HG02588 (cell line): ENCODE measurements at regions not wholly inside any gene's neighbourhood (a gene's known extent, or its start where the extent isn't known, plus 50 kb on each side); places are given as distances from the start of the nearest gene placed in this dataset.

Experiments used
- ATAC-seq: cut with Tn5 transposase; IDR thresholded peaks from one replicate; pipeline ENCODE4 v1.9.1; 2021; ENCODE audit warnings: mild to moderate bottlenecking, moderate library complexity; ENCODE audit not compliant: unreplicated experiment

DNA sequence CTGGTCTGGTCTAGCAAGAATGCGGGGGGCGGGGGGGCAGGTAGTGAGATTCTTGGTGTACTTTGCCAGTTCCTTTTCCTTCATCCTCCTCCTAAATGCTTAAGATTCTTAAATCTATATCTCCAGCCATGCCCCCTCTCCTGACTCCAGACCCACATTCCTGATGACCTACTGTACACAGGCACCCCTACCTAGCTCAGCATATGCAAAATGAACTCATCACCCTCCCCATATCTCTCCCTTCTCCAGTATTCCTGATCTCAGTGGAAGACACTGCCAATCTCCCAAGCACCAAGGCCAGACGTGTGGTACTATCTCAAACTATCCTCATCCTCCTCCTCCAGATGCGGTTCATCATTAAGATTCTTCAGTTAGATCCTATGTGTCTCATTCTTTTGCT, 215.8 kb downstream of the SPTSSA start:
- no peak for ATAC-seq

DNA sequence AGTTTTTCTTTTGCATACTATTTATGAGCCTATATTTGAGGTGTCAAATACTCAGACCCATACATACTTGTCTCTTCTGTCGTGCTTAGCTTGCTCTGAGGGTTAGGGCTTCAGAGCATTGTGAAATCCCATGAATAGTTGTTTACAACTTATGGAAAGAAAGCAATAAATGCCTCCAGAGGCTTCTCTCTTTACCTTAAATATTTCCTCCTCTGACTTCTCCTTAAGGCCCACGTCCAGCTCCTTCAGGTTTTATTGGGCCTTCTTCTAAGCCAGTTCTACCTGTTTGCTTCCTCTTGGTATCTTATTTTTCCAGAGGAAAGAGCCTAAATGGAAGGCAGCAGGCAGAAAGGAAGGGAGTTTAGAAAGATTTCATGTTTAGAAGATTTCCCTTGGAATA, 218.6 kb downstream of the SPTSSA start:
- no peak for ATAC-seq

GRCh38 chr14:34243001-34243400, 219.0 kb downstream of the SPTSSA start:
- no peak for ATAC-seq

- no peak for ATAC-seq
Measured at GRCh38 chr14:34241185-34241711, 220.8 kb downstream of the SPTSSA start.

- no peak for ATAC-seq
Measured at GRCh38 chr14:34238610-34239009, 223.4 kb downstream of the SPTSSA start.

- ATAC-seq = no peak
Measured at GRCh38 chr14:34237677-34238076, 224.4 kb downstream of the SPTSSA start.

- no peak for ATAC-seq
Measured at GRCh38 chr14:34237081-34237480, 225.0 kb downstream of the SPTSSA start.

- ATAC-seq = no peak
Measured at GRCh38 chr14:34235643-34236300, 226.3 kb downstream of the SPTSSA start.

GRCh38 chr14:34234258-34234657, 227.8 kb downstream of the SPTSSA start:
- ATAC-seq = no peak

DNA sequence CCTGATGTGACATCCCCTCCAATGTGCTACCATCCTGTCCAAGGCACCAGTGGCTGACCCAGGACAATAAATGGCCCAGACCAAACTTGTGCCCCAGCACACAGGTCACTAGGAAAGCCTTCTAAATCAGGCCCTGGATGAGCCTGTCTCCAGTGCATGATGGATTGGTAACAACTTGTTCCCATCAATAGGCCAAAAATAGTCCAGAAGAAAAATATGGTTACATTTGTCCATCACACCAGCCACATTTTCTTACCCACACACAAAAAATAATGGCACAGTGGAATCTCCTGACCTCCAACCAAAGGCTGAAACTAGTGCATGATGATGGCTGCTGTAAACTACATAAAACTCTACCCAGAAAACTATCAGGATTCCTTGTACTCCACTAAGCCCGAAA, 228.4 kb downstream of the SPTSSA start:
- no peak for ATAC-seq

DNA sequence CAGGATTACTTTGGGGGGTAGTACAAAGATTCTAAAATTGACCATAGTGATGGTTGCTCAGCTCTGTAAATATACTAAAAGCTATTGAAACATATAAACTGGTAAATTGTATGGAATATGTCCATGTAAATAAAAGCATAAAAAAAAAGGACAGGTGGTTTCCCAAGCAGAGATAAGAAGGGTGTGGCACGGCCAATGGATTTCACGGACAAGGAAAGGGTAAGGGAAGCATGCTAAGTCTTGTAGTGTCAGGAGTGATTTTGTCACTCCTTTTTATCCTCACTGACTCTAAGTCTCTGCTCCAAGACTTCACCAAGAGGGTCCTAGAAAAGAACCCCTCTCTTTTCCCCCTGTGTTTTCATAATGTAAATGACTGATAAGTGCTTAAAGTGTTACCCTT, 229.2 kb downstream of the SPTSSA start:
- ATAC-seq = no peak

DNA sequence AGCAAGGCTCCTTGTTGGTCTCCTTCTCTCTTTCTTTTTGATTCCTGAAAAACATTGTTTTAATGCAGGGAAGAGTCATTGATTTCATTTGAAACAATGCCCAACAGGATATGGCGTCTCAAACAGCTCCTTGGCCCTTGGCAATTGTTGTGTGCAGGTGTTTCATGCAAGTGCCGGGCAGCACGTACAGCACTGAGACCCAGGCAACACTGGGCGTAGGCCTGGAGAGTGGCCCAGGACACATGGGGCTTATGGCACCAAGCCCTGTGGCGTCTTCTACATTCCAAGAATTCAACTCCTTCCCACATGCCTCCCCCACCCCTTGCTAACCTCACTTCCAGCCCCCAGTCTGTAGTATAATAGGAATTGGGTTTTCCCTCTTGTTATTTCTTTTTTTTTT, 230.4 kb downstream of the SPTSSA start:
- no peak for ATAC-seq

- ATAC-seq = no peak
Measured at GRCh38 chr14:34229140-34229539, 232.9 kb downstream of the SPTSSA start.

DNA sequence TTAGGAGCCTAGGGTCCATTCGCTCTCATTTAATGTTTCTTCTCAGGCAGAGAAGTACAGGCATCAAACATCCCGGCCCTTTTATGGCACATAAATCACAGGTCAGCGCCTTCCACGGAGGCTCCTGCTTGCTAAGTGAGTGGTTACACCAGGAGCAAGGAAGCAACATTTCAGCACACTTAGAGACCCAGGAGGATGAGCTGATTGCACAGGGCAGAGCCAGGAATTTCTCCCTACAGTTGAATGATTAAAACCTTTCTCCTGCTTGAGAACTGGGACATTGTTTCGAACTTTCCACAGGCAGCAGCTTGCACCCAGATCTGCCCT, 233.4 kb downstream of the SPTSSA start:
- no peak for ATAC-seq

- peak; percentile 84 for ATAC-seq
Measured at GRCh38 chr14:34227834-34228649, 234.0 kb downstream of the SPTSSA start.

- ATAC-seq = no peak
Measured at GRCh38 chr14:34224221-34224620, 237.8 kb downstream of the SPTSSA start.

DNA sequence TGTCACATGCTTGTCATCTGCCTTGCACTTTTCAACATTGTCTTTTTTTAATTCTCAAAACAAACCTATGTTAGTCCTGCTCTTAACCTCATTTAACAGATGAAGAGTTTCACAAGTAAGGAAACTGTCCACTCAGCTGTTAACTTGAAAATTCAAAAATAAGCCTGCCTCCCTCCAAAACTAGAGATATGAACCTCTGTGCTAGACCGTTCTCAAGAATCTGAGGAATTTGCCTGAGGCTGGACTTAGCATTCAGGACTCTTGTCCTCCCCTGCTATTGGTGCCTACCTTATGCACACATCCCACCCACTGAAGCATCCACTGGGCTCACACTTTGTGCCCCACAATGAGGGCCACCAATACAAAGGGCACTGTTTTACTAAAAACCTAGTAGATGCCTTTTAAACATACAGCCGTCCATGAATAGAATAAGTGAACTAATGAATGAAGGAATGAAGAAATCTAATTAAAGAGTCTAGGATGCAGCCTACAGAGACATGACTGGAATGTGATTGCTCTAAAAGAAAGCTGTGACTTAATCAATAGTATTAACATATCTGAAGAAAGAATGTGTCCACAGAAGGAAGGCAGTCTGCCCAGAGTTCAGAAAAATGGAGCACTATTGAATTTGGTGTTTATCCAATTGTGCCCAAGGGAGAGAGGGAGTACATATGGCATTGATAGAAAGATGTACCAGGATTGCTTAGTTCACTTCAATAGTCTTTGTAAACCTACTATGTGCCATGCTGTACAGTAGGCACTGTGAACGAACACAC, 238.5 kb downstream of the SPTSSA start:
- ATAC-seq = no peak

DNA sequence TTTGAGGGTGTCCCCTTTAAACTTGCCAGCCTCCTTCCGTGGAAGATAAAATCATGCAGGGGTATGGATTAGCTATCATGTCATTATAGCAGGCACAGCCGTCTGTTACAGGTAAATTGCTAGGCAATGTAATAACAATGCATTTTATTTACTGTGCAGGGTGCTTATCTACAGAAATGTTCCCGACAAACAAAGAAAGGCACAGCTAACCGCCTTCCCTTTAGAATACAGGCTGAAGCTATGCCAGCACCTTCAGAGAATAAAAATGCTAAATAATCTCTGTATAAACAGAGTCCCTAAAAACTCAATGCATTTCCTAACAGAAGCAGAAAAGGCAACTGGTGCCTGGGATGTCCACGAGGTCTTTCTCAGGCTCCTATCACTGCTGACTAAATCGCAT, 239.2 kb downstream of the SPTSSA start:
- no peak for ATAC-seq

DNA sequence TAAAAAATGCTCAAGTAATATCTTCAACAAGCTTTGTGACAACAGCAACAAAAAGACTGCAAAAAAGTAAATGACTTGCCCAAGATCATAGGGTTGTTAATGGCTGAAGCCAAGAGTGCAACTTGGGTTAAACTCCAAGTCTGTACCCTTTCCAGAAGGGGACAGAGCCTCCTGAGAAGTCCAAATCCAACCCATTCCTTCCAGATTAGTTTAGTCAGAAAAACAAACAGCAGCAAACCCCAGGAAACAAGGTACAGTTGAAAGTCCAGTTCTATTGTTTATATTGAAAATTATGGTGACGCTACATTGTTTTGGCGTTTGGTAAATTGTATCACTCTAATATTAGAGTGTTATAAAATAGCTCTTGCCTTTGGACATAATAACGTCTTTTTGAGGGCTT, 239.9 kb downstream of the SPTSSA start:
- ATAC-seq = no peak

- ATAC-seq = peak; percentile 86
Measured at GRCh38 chr14:34220921-34221320, 241.1 kb downstream of the SPTSSA start.

GRCh38 chr14:34220378-34220706, 241.7 kb downstream of the SPTSSA start:
- ATAC-seq = no peak
